GM23338 (cell line): ENCODE measurements at regions not wholly inside any gene's neighbourhood (a gene's known extent, or its start where the extent isn't known, plus 50 kb on each side); places are given as distances from the start of the nearest gene placed in this dataset.

ENCODE experiments used
- ATAC-seq: fragments of 200-7000 bp; cut with Tn5 transposase; 3 replicates; pipeline ENCODE4 v1.9.1; 2020
- DNase-seq: peaks from one replicate; pipeline ENCODE4 v3.0.0-alpha.2; 2015; ENCODE audit warnings: low spot score
- H2AFZ ChIP-seq: fragments of 200-600 bp; sonication (generic); 2 replicates; pipeline ENCODE4 v1.8.0; 2016; ENCODE audit warnings: antibody characterized with exemption, mild to moderate bottlenecking, moderate library complexity
- H3F3A ChIP-seq: fragments of 200-600 bp; sonication (generic); replicated peaks from 2 replicates; pipeline ENCODE4 v1.8.0; 2017; ENCODE audit warnings: antibody characterized with exemption, mixed run types, low read depth
- H3K27ac ChIP-seq: fragments of 200-600 bp; sonication (generic); 2 replicates; pipeline ENCODE4 v1.6.1; 2016; ENCODE audit warnings: low read depth
- H3K27me3 ChIP-seq: fragments of 200-600 bp; sonication (generic); 2 replicates; pipeline ENCODE4 v1.8.0; 2016; ENCODE audit warnings: mild to moderate bottlenecking, mixed run types, moderate library complexity; ENCODE audit not compliant: insufficient read depth
- H3K36me3 ChIP-seq: fragments of 200-600 bp; sonication (generic); 2 replicates; pipeline ENCODE4 v1.8.0; 2016; ENCODE audit warnings: mild to moderate bottlenecking; ENCODE audit not compliant: insufficient read depth
- H3K4me1 ChIP-seq: fragments of 200-600 bp; sonication (generic); 2 replicates; pipeline ENCODE4 v1.8.0; 2016; ENCODE audit warnings: mild to moderate bottlenecking, moderate library complexity; ENCODE audit not compliant: insufficient read depth
- H3K4me2 ChIP-seq: fragments of 200-600 bp; sonication (generic); 2 replicates; pipeline ENCODE4 v1.7.1; 2017; ENCODE audit warnings: mixed run types
- H3K4me3 ChIP-seq: fragments of 200-600 bp; sonication (generic); 2 replicates; pipeline ENCODE4 v1.6.1; 2016; ENCODE audit warnings: mixed run types
- H3K79me2 ChIP-seq: fragments of 200-600 bp; sonication (generic); replicated peaks from 2 replicates; pipeline ENCODE4 v1.8.0; 2017; ENCODE audit warnings: mild to moderate bottlenecking; ENCODE audit not compliant: insufficient read depth
- H3K9me2 ChIP-seq: fragments of 200-600 bp; sonication (generic); 2 replicates; pipeline ENCODE4 v1.8.0; 2017; ENCODE audit not compliant: insufficient read depth
- H4K20me1 ChIP-seq: fragments of 200-600 bp; sonication (generic); replicated peaks from 2 replicates; pipeline ENCODE4 v1.8.0; 2017; ENCODE audit warnings: mild to moderate bottlenecking; ENCODE audit not compliant: insufficient read depth
- H3K27ac Mint-ChIP-seq: 2 replicates; pipeline ENCODE4 v1.8.0; 2020; ENCODE audit warnings: inconsistent platforms, mild to moderate bottlenecking, moderate library complexity, mixed read lengths
- H3K27me3 Mint-ChIP-seq: 3 replicates; pipeline ENCODE4 v1.8.0; 2022; ENCODE audit warnings: low read depth, mild to moderate bottlenecking, moderate library complexity, mixed read lengths, inconsistent platforms; ENCODE audit not compliant: insufficient read depth, poor library complexity
- H3K36me3 Mint-ChIP-seq: 3 replicates; pipeline ENCODE4 v1.8.0; 2021; ENCODE audit warnings: low read depth, mild to moderate bottlenecking, inconsistent platforms, moderate library complexity, mixed read lengths
- H3K4me1 Mint-ChIP-seq: 3 replicates; pipeline ENCODE4 v1.8.0; 2020; ENCODE audit warnings: mild to moderate bottlenecking, inconsistent platforms, mixed read lengths
- H3K4me3 Mint-ChIP-seq: 3 replicates; pipeline ENCODE4 v1.8.0; 2021; ENCODE audit warnings: moderate library complexity, mild to moderate bottlenecking, inconsistent platforms, mixed read lengths
- H3K9me3 Mint-ChIP-seq: 3 replicates; pipeline ENCODE4 v1.8.0; 2020; ENCODE audit warnings: moderate library complexity, mild to moderate bottlenecking, inconsistent platforms, mixed read lengths
- CREB1 ChIP-seq: fragments of 250-450 bp; sonication (Bioruptor Pico); IDR thresholded peaks from 2 replicates; pipeline ENCODE4 v1.5.0; 2020; ENCODE audit warnings: low read depth, mild to moderate bottlenecking, moderate library complexity
- CTCF ChIP-seq, 2 experiments: fragments of 200-600 bp in 1 of 2; sonication (generic) in 1 of 2; conservative IDR thresholded peaks; 2 replicates each; pipeline versions ENCODE4 v1.5.1 to v1.6.1; 2016 to 2017; ENCODE audit warnings: antibody characterized with exemption in 2 of 2, low read depth in 2 of 2, mild to moderate bottlenecking in 2 of 2, moderate library complexity in 1 of 2
- ETS1 ChIP-seq: IDR thresholded peaks from 2 replicates; pipeline ENCODE4 v1.6.1; 2016; ENCODE audit warnings: antibody characterized with exemption
- EZH2 ChIP-seq: fragments of 200-600 bp; sonication (generic); IDR thresholded peaks from one replicate; pipeline ENCODE4 v1.8.0; 2017; ENCODE audit warnings: antibody characterized with exemption, mild to moderate bottlenecking, low read depth; ENCODE audit not compliant: unreplicated experiment
- EZH2phosphoT487 ChIP-seq: fragments of 200-600 bp; sonication (generic); IDR thresholded peaks from one replicate; pipeline ENCODE4 v1.8.1; 2018; ENCODE audit warnings: antibody characterized with exemption; ENCODE audit not compliant: unreplicated experiment
- JUNB ChIP-seq: IDR thresholded peaks from one replicate; pipeline ENCODE4 v1.6.1; 2016; ENCODE audit warnings: antibody characterized with exemption; ENCODE audit not compliant: unreplicated experiment
- NANOG ChIP-seq: IDR thresholded peaks from 2 replicates; pipeline ENCODE4 v1.6.1; 2016; ENCODE audit warnings: antibody characterized with exemption, borderline replicate concordance
- POLR2AphosphoS5 ChIP-seq: IDR thresholded peaks from 2 replicates; pipeline ENCODE4 v1.6.1; 2016; ENCODE audit warnings: antibody characterized with exemption, low read depth
- REST ChIP-seq: IDR thresholded peaks from one replicate; pipeline ENCODE4 v1.6.1; 2018; ENCODE audit warnings: antibody characterized with exemption; ENCODE audit not compliant: unreplicated experiment
- STAT1 ChIP-seq: IDR thresholded peaks from one replicate; pipeline ENCODE4 v1.6.1; 2016; ENCODE audit warnings: antibody characterized with exemption; ENCODE audit not compliant: unreplicated experiment
- ZNF114 ChIP-seq: fragments of 250-450 bp; sonication (Bioruptor Pico); IDR thresholded peaks from 2 replicates; pipeline ENCODE4 v1.5.0; 2020; ENCODE audit warnings: mild to moderate bottlenecking, moderate library complexity
- ZNF331 ChIP-seq: fragments of 250-450 bp; sonication (Bioruptor Pico); IDR thresholded peaks from 2 replicates; pipeline ENCODE4 v1.5.0; 2020; ENCODE audit warnings: low read depth, mild to moderate bottlenecking, moderate library complexity
- ZNF462 ChIP-seq: fragments of 250-450 bp; sonication (Bioruptor Pico); IDR thresholded peaks from 2 replicates; pipeline ENCODE4 v1.5.0; 2020; ENCODE audit warnings: mild to moderate bottlenecking, moderate library complexity

GRCh38 chr1:80008934-80009333 lies 1002.4 kb upstream of the ADGRL4 start:
- Histone ChIP-seq H3K27ac (no peak overlapping the region), H3K4me2 (no peak overlapping the region), H3K36me3 (no peaks in the 10 kb centered on the region), H3K4me1 (no peaks in the 10 kb centered on the region), H3K79me2 (no peaks in the 10 kb centered on the region), H4K20me1 (no peaks in the 10 kb centered on the region), H3K9me2 (peaks cover 7% of the 10 kb centered on the region; the same call in 1 of the 2 replicates), H3K27me3 (no peaks in the 10 kb centered on the region), H2AFZ (no peak overlapping the region), H3K4me3 (no peak overlapping the region), H3F3A (no peaks in the 10 kb centered on the region)
- Mint-ChIP-seq H3K27ac (no peak overlapping the region), H3K27me3 (no peaks in the 10 kb centered on the region), H3K36me3 (peaks cover 3% of the 10 kb centered on the region; the same call in 1 of the 3 replicates), H3K4me1 (no peaks in the 10 kb centered on the region), H3K9me3 (peaks cover 5% of the 10 kb centered on the region; the same call in 1 of the 3 replicates), H3K4me3 (no peak overlapping the region)
- no peak for ATAC-seq
- no peak for DNase-seq
- no peak for TF ChIP-seq CTCF (conservative IDR thresholded peaks at IDR 0.05; ENCODE audit: low read depth in 2 of 2)
- no peak for TF ChIP-seq ZNF331 (CRISPR knock-in tag)
- no peak for TF ChIP-seq EZH2phosphoT487
- no peak for TF ChIP-seq POLR2AphosphoS5
- TF ChIP-seq NANOG, result no peak
- no peak for TF ChIP-seq ZNF114 (CRISPR knock-in tag)
- TF ChIP-seq REST, result no peak
- TF ChIP-seq CREB1 (CRISPR knock-in tag), result no peak
- TF ChIP-seq STAT1, result no peak
- no peak for TF ChIP-seq ETS1
- TF ChIP-seq EZH2, result no peak
- no peak for TF ChIP-seq JUNB
- no peak for TF ChIP-seq ZNF462 (CRISPR knock-in tag)
